ENCODE measurements at regions not wholly inside any gene's neighbourhood (a gene's known extent, or its start where the extent isn't known, plus 50 kb on each side); places are given as distances from the start of the nearest gene placed in this dataset.

DNA sequence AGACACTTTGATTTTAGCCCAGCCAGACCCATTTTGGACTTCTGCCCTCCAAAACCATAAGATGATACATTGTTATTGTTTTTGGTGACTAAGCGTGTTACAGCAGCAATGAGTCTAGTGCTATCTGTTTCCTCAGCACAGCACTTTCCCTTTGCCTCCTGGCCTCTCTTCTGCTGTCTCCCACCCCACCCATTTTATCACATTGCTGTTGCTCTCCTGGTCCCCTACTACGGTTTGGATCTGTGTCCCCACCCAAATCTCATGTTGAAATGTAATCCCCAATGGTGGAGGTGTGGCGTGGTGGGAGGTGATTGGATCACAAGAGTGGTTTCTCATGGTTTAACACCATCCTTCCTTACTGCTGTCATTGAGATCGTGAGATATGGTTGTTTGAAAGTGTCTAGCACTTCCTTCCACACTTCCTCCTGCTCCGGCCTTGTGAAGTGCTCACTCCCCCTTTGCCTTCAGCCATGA lies 59.8 kb upstream of the CD82 start:
- ChIA-PET CTCF (no interaction called here), POLR2A (no interaction called here)
- WGBS (ENCODE audit: insufficient coverage): 29% methylated on average over 1 of the region's 5 CpGs
- Histone ChIP-seq H3K4me1 (ENCODE audit: control extremely low read depth in 1 of 4, control insufficient read depth in 4 of 4, insufficient read depth in 4 of 4, low read length in 3 of 4) (no peaks in the 10 kb centered on the region), H3K27me3 (replicated peaks in 2 of 5; ENCODE audit: control insufficient read depth in 4 of 5, insufficient read depth in 5 of 5, low read length in 4 of 5) (peaks cover 0 to 2% (median 0%) of the 10 kb centered on the region in 5 experiments), H3K9me3 (ENCODE audit: control extremely low read depth in 1 of 5, control insufficient read depth in 4 of 5, insufficient read depth in 2 of 5, low read depth in 1 of 5, low read length in 4 of 5) (peaks cover 0 to 4% (median 0%) of the 10 kb centered on the region in 5 experiments), H3K4me3 (ENCODE audit: control insufficient read depth in 1 of 7, extremely low read depth in 1 of 7, insufficient read depth in 4 of 7, low read depth in 2 of 7, low read length in 6 of 7) (no peak overlapping the region), H3K36me3 (ENCODE audit: control insufficient read depth in 4 of 4, insufficient read depth in 4 of 4, low read length in 3 of 4) (no peaks in the 10 kb centered on the region), H3K27ac (ENCODE audit: insufficient read depth in 1 of 2, low read depth in 1 of 2, low read length in 2 of 2, poor library complexity in 1 of 2, severe bottlenecking in 2 of 2) (no peak overlapping the region)
- no peak for DNase-seq

GRCh38 chr11:44506375-44507016 lies 59.0 kb upstream of the CD82 start:
- Histone ChIP-seq H3K4me1 (ENCODE audit: control extremely low read depth in 1 of 4, control insufficient read depth in 4 of 4, insufficient read depth in 4 of 4, low read length in 3 of 4) (no peaks in the 10 kb centered on the region), H3K27ac (ENCODE audit: insufficient read depth in 1 of 2, low read depth in 1 of 2, low read length in 2 of 2, poor library complexity in 1 of 2, severe bottlenecking in 2 of 2) (no peak overlapping the region), H3K36me3 (ENCODE audit: control insufficient read depth in 4 of 4, insufficient read depth in 4 of 4, low read length in 3 of 4) (no peaks in the 10 kb centered on the region), H3K4me3 (ENCODE audit: control insufficient read depth in 1 of 7, extremely low read depth in 1 of 7, insufficient read depth in 4 of 7, low read depth in 2 of 7, low read length in 6 of 7) (no peak overlapping the region), H3K9me3 (ENCODE audit: control extremely low read depth in 1 of 5, control insufficient read depth in 4 of 5, insufficient read depth in 2 of 5, low read depth in 1 of 5, low read length in 4 of 5) (peaks cover 0 to 4% (median 0%) of the 10 kb centered on the region in 5 experiments), H3K27me3 (replicated peaks in 2 of 5; ENCODE audit: control insufficient read depth in 4 of 5, insufficient read depth in 5 of 5, low read length in 4 of 5) (no peaks in the 10 kb centered on the region)
- ChIA-PET POLR2A (no interaction called here), CTCF (interaction anchor here (1.3 kb wide), 1 partner anchor 17 kb away, joined by 3 read pairs; no protein-coding TSS in a partner anchor)
- 92% methylated on average over 5 of the region's 7 CpGs for WGBS (ENCODE audit: insufficient coverage)
- no peak for DNase-seq

GRCh38 chr11:44507491-44507890 lies 58.0 kb upstream of the CD82 start:
- WGBS (ENCODE audit: insufficient coverage): 100% methylated on average over 1 of the region's 3 CpGs
- Histone ChIP-seq H3K4me3 (ENCODE audit: control insufficient read depth in 1 of 7, extremely low read depth in 1 of 7, insufficient read depth in 4 of 7, low read depth in 2 of 7, low read length in 6 of 7) (no peak overlapping the region), H3K9me3 (ENCODE audit: control extremely low read depth in 1 of 5, control insufficient read depth in 4 of 5, insufficient read depth in 2 of 5, low read depth in 1 of 5, low read length in 4 of 5) (peaks cover 0 to 4% (median 0%) of the 10 kb centered on the region in 5 experiments), H3K36me3 (ENCODE audit: control insufficient read depth in 4 of 4, insufficient read depth in 4 of 4, low read length in 3 of 4) (no peaks in the 10 kb centered on the region), H3K27ac (ENCODE audit: insufficient read depth in 1 of 2, low read depth in 1 of 2, low read length in 2 of 2, poor library complexity in 1 of 2, severe bottlenecking in 2 of 2) (no peak overlapping the region), H3K27me3 (replicated peaks in 2 of 5; ENCODE audit: control insufficient read depth in 4 of 5, insufficient read depth in 5 of 5, low read length in 4 of 5) (peaks cover 0 to 3% (median 0%) of the 10 kb centered on the region in 5 experiments), H3K4me1 (ENCODE audit: control extremely low read depth in 1 of 4, control insufficient read depth in 4 of 4, insufficient read depth in 4 of 4, low read length in 3 of 4) (no peaks in the 10 kb centered on the region)
- no peak for DNase-seq
- CTCF ChIA-PET: interaction anchor here (1.3 kb wide), 1 partner anchor 16 kb away, joined by 3 read pairs; no protein-coding TSS in a partner anchor
- POLR2A ChIA-PET: no interaction called here

GRCh38 chr11:44507896-44508445 lies 57.5 kb upstream of the CD82 start:
- H3K27ac ChIP-seq (ENCODE audit: insufficient read depth in 1 of 2, low read depth in 1 of 2, low read length in 2 of 2, poor library complexity in 1 of 2, severe bottlenecking in 2 of 2): no peak overlapping the region
- no peak for DNase-seq
- no peak overlapping the region for H3K4me3 ChIP-seq (ENCODE audit: control insufficient read depth in 1 of 7, extremely low read depth in 1 of 7, insufficient read depth in 4 of 7, low read depth in 2 of 7, low read length in 6 of 7)
- ChIA-PET CTCF (no interaction called here), POLR2A (no interaction called here)
- no peaks in the 10 kb centered on the region for H3K36me3 ChIP-seq (ENCODE audit: control insufficient read depth in 4 of 4, insufficient read depth in 4 of 4, low read length in 3 of 4)
- 72% methylated on average over 3 of the region's 3 CpGs for WGBS (ENCODE audit: insufficient coverage)
- H3K9me3 ChIP-seq (ENCODE audit: control extremely low read depth in 1 of 5, control insufficient read depth in 4 of 5, insufficient read depth in 2 of 5, low read depth in 1 of 5, low read length in 4 of 5): peaks cover 0 to 4% (median 0%) of the 10 kb centered on the region in 5 experiments
- H3K4me1 ChIP-seq (ENCODE audit: control extremely low read depth in 1 of 4, control insufficient read depth in 4 of 4, insufficient read depth in 4 of 4, low read length in 3 of 4): no peaks in the 10 kb centered on the region
- peaks cover 0 to 5% (median 3%) of the 10 kb centered on the region in 5 experiments for H3K27me3 ChIP-seq (replicated peaks in 2 of 5; ENCODE audit: control insufficient read depth in 4 of 5, insufficient read depth in 5 of 5, low read length in 4 of 5)

- WGBS (ENCODE audit: insufficient coverage): 50% methylated on average over 2 of the region's 5 CpGs
- no peak overlapping the region for H3K27ac ChIP-seq (ENCODE audit: insufficient read depth in 1 of 2, low read depth in 1 of 2, low read length in 2 of 2, poor library complexity in 1 of 2, severe bottlenecking in 2 of 2)
- H3K4me1 ChIP-seq (ENCODE audit: control extremely low read depth in 1 of 4, control insufficient read depth in 4 of 4, insufficient read depth in 4 of 4, low read length in 3 of 4): no peaks in the 10 kb centered on the region
- ChIA-PET CTCF (no interaction called here), POLR2A (no interaction called here)
- peaks cover 0 to 5% (median 3%) of the 10 kb centered on the region in 5 experiments for H3K27me3 ChIP-seq (replicated peaks in 2 of 5; ENCODE audit: control insufficient read depth in 4 of 5, insufficient read depth in 5 of 5, low read length in 4 of 5)
- no peak overlapping the region for H3K4me3 ChIP-seq (ENCODE audit: control insufficient read depth in 1 of 7, extremely low read depth in 1 of 7, insufficient read depth in 4 of 7, low read depth in 2 of 7, low read length in 6 of 7)
- no peak for DNase-seq
- H3K36me3 ChIP-seq (ENCODE audit: control insufficient read depth in 4 of 4, insufficient read depth in 4 of 4, low read length in 3 of 4): no peaks in the 10 kb centered on the region
- peaks cover 0 to 4% (median 0%) of the 10 kb centered on the region in 5 experiments for H3K9me3 ChIP-seq (ENCODE audit: control extremely low read depth in 1 of 5, control insufficient read depth in 4 of 5, insufficient read depth in 2 of 5, low read depth in 1 of 5, low read length in 4 of 5)
Observed at GRCh38 chr11:44509296-44509695, 56.2 kb upstream of the CD82 start.

- WGBS (ENCODE audit: insufficient coverage): 91% methylated on average over 9 of the region's 11 CpGs
Observed at GRCh38 chr11:44510372-44510771, 55.1 kb upstream of the CD82 start.

DNA sequence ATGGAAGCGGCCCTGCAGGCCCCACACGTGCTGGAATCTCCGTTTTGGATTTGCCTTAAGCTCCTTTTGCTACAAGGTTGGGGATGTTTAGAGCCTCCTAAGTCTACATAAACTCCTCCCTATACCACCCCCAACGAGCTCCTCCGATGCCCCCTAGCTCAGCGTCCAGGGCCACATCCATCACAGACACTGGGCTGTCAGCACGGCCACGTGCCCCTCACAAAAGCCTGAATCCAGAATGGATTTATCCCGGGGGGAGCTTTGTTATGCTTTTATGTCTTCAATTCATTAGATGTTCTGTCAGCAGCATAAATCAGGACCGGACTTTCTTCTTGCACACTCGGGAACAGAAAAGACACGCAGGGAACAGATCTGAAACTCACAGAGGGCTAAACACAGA lies 52.6 kb upstream of the CD82 start:
- no peaks in the 10 kb centered on the region for H3K9me3 ChIP-seq (ENCODE audit: control extremely low read depth in 1 of 5, control insufficient read depth in 4 of 5, insufficient read depth in 2 of 5, low read depth in 1 of 5, low read length in 4 of 5)
- no peak overlapping the region for H3K27ac ChIP-seq (ENCODE audit: insufficient read depth in 1 of 2, low read depth in 1 of 2, low read length in 2 of 2, poor library complexity in 1 of 2, severe bottlenecking in 2 of 2)
- 78% methylated on average over 10 of the region's 12 CpGs for WGBS (ENCODE audit: insufficient coverage)
- CTCF ChIA-PET: no interaction called here
- H3K36me3 ChIP-seq (ENCODE audit: control insufficient read depth in 4 of 4, insufficient read depth in 4 of 4, low read length in 3 of 4): no peaks in the 10 kb centered on the region
- H3K4me3 ChIP-seq (ENCODE audit: control insufficient read depth in 1 of 7, extremely low read depth in 1 of 7, insufficient read depth in 4 of 7, low read depth in 2 of 7, low read length in 6 of 7): no peak overlapping the region
- peaks cover 0 to 7% (median 3%) of the 10 kb centered on the region in 5 experiments for H3K27me3 ChIP-seq (replicated peaks in 2 of 5; ENCODE audit: control insufficient read depth in 4 of 5, insufficient read depth in 5 of 5, low read length in 4 of 5)
- POLR2A ChIA-PET: no interaction called here
- no peak for DNase-seq
- no peaks in the 10 kb centered on the region for H3K4me1 ChIP-seq (ENCODE audit: control extremely low read depth in 1 of 4, control insufficient read depth in 4 of 4, insufficient read depth in 4 of 4, low read length in 3 of 4)

More at GRCh38 chr11:44510372-44510771, 55.1 kb upstream of the CD82 start:
- H3K36me3 ChIP-seq (ENCODE audit: control insufficient read depth in 4 of 4, insufficient read depth in 4 of 4, low read length in 3 of 4): no peaks in the 10 kb centered on the region
- no peaks in the 10 kb centered on the region for H3K4me1 ChIP-seq (ENCODE audit: control extremely low read depth in 1 of 4, control insufficient read depth in 4 of 4, insufficient read depth in 4 of 4, low read length in 3 of 4)
- H3K9me3 ChIP-seq (ENCODE audit: control extremely low read depth in 1 of 5, control insufficient read depth in 4 of 5, insufficient read depth in 2 of 5, low read depth in 1 of 5, low read length in 4 of 5): peaks cover 0 to 4% (median 0%) of the 10 kb centered on the region in 5 experiments
- ChIA-PET CTCF (no interaction called here), POLR2A (no interaction called here)
- no peak overlapping the region for H3K4me3 ChIP-seq (ENCODE audit: control insufficient read depth in 1 of 7, extremely low read depth in 1 of 7, insufficient read depth in 4 of 7, low read depth in 2 of 7, low read length in 6 of 7)
- H3K27me3 ChIP-seq (replicated peaks in 2 of 5; ENCODE audit: control insufficient read depth in 4 of 5, insufficient read depth in 5 of 5, low read length in 4 of 5): peaks cover 0 to 5% (median 3%) of the 10 kb centered on the region in 5 experiments
- no peak overlapping the region for H3K27ac ChIP-seq (ENCODE audit: insufficient read depth in 1 of 2, low read depth in 1 of 2, low read length in 2 of 2, poor library complexity in 1 of 2, severe bottlenecking in 2 of 2)
- no peak for DNase-seq
